Right hindlimb (tissue), 1 donor: ENCODE measurements at regions not wholly inside any gene's neighbourhood (a gene's known extent, or its start where the extent isn't known, plus 50 kb on each side); places are given as distances from the start of the nearest gene placed in this dataset.
"Not testable (repeated sequence)": the region's sequence is repeated elsewhere in the genome, so short reads cannot be mapped to it uniquely, and the experiment has no call there.

ENCODE experiments used
- DNase-seq: peaks from one replicate; pipeline ENCODE4 v3.0.0-alpha.2; 2018

- DNase-seq: no peak
Observed at GRCh38 chr18:29982218-29982617, 1060.3 kb downstream of the DSC3 start.

DNA sequence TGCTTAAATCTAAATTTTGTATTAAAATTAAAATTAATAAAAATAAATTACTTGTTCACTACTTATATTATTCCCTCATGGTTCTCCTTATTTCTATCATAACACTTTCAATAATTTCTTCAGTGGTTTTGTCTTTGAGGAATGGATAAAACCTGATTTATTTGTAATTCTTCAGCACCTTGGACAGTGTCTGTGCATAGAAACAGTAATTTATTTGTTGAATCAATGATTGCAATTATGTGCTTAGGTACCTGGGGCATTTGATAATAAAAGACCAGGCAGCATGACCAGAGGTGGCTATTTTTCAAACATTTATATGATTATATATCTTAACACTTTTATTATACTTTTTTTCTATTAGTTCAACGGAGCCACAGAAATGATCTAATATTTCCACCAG is 1062.7 kb downstream of the DSC3 start:
- no peak for DNase-seq

DNA sequence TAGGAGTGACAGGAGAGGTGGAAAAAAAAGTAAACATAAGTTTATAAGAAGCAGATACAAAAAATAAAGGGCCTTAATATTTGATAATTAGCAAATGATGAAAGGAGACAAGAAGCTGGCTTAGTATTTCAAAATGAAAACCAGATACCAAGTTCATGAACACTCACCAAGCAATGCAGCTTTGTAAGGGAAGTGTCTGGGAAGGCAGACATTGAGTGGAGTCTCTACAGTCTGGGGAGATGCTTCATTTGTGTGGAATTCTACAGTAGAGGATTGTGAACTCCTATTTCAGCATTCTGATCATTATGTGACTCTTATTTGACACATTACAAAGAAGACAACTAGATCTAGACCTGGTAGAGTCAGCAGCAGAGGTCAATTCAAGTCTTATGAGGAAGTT is 1072.7 kb downstream of the DSC3 start:
- no peak for DNase-seq

GRCh38 chr18:29962579-29962978 is 1080.0 kb downstream of the DSC3 start:
- no peak for DNase-seq

- no peak for DNase-seq
Observed at GRCh38 chr18:29960539-29960938, 1082.0 kb downstream of the DSC3 start.

DNA sequence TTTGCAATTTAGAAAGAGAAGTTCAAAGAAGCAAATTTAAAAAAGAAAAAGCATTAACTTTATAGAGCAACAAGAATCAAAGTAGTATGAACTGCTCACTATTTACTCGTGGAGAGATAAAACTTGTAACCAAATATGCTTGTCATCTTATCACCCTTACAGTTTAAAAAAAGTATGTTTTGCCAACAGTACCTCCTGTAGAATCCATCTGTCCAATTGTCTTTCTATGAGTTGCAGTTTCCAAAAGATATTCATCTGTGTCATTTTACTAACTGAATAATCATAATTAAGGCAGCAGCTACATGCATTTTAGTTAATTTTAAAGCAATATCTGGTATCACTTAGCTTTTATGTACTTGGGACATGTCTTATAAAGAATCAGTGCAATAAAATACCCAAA is 1112.3 kb downstream of the DSC3 start:
- no peak for DNase-seq

DNA sequence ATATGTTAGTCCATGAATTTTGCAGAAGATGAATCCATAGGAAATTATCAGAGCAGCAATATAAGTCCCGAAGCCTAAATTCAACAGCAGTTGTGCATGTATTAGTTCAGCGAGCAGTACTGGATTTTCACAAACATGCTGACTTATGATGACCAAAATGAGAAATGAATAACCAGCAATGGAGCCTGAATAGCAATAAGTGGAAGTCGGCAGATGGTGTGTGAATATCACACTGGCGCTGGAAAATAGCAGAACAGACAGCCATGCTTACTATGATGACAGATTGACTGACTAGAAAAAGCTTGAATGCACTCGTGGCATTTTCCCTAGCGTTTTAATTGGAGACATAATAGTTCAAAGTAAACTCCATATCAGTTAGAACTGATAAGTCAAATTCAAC is 1114.5 kb downstream of the DSC3 start:
- no peak for DNase-seq

DNA sequence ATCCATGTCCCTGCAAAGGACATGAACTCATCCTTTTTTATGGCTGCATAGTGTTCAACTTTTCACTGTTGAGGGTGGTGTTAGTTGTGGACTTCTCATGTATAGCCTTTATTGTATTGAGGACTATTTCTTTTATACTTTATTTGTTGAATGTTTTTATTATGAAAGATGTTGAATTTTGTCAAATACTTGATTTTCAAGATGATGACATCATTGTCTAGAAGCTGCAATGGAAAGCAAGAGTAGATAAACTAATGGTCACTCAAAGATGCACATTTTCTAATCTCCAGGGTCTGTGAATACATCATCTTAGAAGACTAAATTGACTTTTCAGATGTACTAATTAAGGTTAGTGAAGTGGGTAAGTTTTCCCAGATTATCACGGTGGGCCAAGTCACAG is 1117.0 kb downstream of the DSC3 start:
- no peak for DNase-seq

- no peak for DNase-seq
Observed at GRCh38 chr18:29912351-29912750, 1130.2 kb downstream of the DSC3 start.

DNA sequence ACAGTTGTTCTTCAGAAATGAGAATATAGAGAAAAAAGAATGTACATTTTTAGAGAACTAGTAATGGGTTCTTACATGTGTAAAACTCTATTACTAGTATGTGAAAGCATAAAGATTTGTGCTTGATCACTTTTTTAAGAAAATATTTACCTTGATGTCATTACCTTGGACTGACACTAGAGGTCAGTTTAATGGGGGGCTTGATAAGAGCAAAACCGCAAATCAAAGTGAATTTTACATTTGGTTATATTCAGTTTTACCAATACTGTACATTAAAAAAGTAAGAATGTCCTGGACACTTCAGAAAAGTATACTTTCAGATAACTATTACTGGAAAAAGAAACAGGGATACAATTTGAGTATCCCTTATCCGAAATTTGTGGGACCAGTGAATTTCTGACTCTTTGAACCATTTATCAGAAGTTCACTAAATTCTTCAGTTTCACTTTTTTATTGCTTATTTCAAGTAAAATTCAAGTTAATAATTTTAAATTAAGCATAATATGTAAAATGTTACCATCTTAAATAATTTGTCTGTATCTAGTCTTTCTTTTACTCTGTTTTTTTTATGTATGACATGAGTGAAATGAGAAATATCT is 1149.5 kb downstream of the DSC3 start:
- DNase-seq: no peak

- no peak for DNase-seq
Observed at GRCh38 chr18:29883114-29883513, 1159.4 kb downstream of the DSC3 start.

DNA sequence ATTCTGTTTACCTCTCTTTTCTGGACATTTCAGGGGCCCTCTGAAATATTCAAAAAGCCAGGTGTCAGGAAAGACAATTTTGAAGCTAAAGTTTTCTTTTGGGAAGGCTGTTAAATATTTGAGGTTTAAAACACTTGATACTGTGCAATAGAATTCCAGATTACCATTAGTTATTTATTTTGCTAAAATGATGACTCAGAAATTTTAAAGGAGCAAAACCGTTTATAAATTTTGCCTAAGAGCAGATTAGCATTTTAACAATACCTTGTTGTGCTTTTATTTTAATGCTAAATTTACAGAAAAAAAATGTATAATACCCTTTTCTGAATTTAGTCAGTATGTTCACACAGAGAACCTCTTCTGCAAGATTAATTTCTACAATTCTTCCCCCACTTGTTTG is 1159.9 kb downstream of the DSC3 start:
- DNase-seq: no peak

DNA sequence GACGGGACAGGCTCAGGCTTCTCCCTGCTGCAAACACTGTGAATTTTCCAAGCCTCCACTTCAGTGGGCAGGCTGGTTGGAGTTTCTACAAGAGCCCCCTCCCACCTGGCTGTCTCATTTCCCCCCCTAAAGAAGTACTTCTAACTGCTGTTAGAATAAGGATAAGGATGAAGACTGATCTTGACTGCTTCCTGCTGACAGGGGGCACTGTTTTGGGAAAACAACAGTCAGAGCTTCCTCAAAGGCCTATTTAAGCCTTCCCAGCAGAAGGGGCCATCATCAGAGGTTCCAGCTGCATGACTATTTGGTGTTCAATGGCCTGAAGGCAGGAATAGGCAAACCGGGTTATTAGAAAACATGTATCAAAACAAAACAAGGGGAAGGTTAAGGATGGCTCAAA is 1162.8 kb downstream of the DSC3 start:
- no peak for DNase-seq

- DNase-seq: no peak
Observed at GRCh38 chr18:29874519-29875098, 1167.9 kb downstream of the DSC3 start.

DNA sequence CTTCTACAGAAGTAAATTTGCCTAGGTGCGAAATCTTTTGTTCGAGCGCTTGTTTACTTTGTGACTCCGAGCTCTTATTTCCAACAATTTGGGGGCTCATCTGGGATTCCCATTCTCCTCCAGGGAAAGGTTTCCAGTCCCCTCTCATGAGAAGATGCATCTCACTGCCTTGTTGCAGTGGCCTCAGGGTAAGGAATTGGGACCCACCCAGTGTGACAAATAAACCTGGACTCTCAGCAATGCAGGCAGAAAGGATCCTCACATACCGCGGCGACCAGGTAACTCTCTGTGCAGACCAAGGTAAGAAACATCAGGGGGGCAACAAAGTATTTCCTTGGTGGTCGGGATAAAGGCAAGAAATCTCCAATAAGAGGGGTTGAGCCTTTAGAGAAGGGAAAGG is 1169.3 kb downstream of the DSC3 start:
- DNase-seq: no peak

DNA sequence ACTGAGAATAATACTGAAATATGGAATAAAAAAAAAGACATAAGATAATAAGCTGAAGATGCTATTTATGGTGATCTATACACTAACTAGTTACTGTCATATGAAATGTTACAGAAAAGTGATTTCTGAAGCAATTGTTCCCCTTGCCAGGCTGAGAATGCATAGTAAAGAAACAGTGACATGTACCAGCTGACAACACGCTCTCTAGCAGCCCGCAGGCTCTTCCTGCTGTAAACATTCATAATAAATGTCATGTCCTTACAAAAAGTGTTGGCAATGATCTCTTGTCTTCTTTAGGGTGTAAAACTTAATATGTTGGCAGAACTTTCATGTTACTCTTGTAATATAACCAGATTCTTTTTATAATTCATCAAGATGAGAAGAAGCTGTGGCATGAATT is 1171.3 kb downstream of the DSC3 start:
- no peak for DNase-seq

GRCh38 chr18:29862824-29863223 is 1179.7 kb downstream of the DSC3 start:
- no peak for DNase-seq

DNA sequence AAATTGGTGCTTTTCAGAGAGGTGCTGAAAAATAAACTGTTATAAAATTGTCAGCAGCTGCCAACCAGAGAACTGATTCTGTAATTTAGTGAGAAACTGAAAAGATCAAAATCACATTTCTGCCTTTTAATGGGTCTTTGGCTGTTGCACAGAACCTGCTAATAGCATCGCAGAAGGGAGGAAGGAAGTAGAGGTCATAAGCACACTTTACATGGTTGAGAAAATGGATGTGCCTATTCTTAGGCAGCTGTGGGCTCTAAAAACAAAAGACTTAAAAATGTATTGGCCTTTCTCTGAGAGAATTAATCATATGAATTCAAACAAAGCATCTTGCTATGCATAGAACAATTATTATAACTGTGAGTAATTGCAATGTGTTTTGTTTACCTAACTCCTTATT is 1186.9 kb downstream of the DSC3 start:
- DNase-seq: no peak

DNA sequence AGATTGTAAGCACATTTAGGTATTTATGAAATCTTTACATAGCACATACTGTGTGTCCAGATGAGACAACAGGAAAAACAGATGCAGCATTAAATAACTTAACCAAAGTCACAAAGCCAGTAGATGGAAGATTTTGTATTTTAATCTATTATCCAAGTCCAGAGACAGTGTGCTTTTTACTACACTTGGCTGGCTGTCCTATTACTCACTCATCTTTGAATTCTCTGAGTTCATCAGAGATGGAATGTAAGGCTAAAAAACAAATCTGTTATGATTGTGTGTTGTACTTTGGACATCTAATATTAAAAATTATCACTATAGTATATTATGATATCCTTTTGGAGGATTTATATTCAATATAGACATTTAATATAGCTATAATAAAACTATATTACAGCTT is 1189.4 kb downstream of the DSC3 start:
- no peak for DNase-seq

DNA sequence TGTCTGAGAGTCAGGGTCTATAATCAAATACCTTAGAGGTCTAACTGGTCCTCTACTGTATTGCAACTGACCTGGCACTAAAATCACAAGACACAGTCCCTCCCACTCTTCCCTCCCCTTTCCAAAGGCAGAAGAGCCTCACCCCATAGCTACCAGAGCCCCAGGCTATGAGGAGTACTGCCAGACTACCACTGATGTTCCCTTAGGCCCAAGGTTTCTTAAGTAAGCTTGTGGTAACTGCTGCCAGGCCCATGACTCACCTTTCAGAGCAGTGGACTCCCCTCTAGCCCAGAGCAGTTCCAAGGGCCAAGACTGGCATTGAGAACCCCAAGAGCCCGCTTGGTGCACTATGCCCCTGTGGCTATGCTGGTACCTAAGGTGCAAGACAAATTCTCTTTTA is 1193.4 kb downstream of the DSC3 start:
- no peak for DNase-seq

GRCh38 chr18:29841631-29842030 is 1200.9 kb downstream of the DSC3 start:
- DNase-seq: no peak

DNA sequence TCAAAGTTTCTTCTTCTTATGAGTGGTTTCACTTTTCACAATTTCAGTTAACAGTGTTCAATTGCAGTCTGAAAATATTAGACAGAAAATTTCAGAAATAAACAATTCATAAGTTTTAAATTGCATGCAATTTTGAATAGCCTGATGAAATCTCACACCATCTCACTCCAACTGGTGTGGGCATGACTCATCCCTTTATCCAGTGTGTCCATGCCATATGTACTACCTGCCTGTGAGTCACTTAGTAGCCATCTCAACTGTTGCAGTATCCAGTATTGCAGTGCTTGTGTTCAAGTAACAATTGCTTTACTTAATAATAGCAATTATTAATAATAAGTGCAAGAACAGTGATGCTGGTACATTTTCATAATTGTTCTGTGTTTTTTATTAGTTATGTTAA is 1202.5 kb downstream of the DSC3 start:
- DNase-seq: no peak

- DNase-seq: not testable (repeated sequence)
Observed at GRCh38 chr18:29838961-29839360, 1203.6 kb downstream of the DSC3 start.

GRCh38 chr18:29838556-29838955 is 1204.0 kb downstream of the DSC3 start:
- DNase-seq: no peak

GRCh38 chr18:29823671-29824070 is 1218.9 kb downstream of the DSC3 start:
- DNase-seq: no peak
